Endothelial cell of umbilical vein (primary cell): ENCODE measurements at regions not wholly inside any gene's neighbourhood (a gene's known extent, or its start where the extent isn't known, plus 50 kb on each side); places are given as distances from the start of the nearest gene placed in this dataset.

Experiments used
- BruUV-seq: library from RNA; stranded (reverse); fragments of 400-500 nt; replicated peaks from 2 replicates; lab custom pipeline; 2021; lab: Mats Ljungman, UMichigan
- CTCF ChIA-PET: fragments of 300-600, 350-600 bp; sonication (Branson Sonifier 250); formaldehyde crosslinking; loops from one replicate; lab custom pipeline; 2021; ENCODE audit warnings: antibody characterized with exemption, inconsistent platforms; lab: Charles Lee
- POLR2A ChIA-PET: fragments of 300-600, 350-600 bp; sonication (Branson Sonifier 250); formaldehyde crosslinking; loops from one replicate; lab custom pipeline; 2021; ENCODE audit warnings: antibody characterized with exemption, inconsistent platforms; lab: Charles Lee
- DNase-seq: peaks from one replicate; pipeline ENCODE4 v3.0.0-alpha.2; 2011; ENCODE audit warnings: low read depth, low spot score
- FAIRE-seq: peaks from 2 replicates; lab custom pipeline; 2011; peaks lifted over from hg19 to GRCh38; lab: Jason Lieb, UNC
- H2AFZ ChIP-seq: 2 replicates; pipeline ENCODE4 v1.6.0; 2012; ENCODE audit warnings: low read depth, low read length, control low read depth, inconsistent platforms
- H3K27ac ChIP-seq: 2 replicates; pipeline ENCODE4 v1.5.1; 2011; ENCODE audit warnings: low read depth, mild to moderate bottlenecking, control low read depth, low read length, moderate library complexity; ENCODE audit not compliant: insufficient read depth
- H3K27me3 ChIP-seq, 2 experiments: 2 replicates each; pipeline versions ENCODE4 v1.6.0 to v1.6.1; 2011; ENCODE audit warnings: low read length in 2 of 2, mixed read lengths in 1 of 2; ENCODE audit not compliant: control insufficient read depth in 2 of 2, insufficient read depth in 2 of 2
- H3K36me3 ChIP-seq, 2 experiments: 2 replicates in 1 of 2; 3 replicates in 1 of 2; pipeline ENCODE4 v1.5.1; 2011; ENCODE audit warnings: low read length in 2 of 2, mild to moderate bottlenecking in 1 of 2, moderate library complexity in 1 of 2; ENCODE audit not compliant: control insufficient read depth in 2 of 2, insufficient read depth in 2 of 2; ENCODE audit errors: extremely low read depth in 1 of 2
- H3K4me1 ChIP-seq: 3 replicates; pipeline ENCODE4 v1.5.1; 2011; ENCODE audit warnings: mild to moderate bottlenecking, low read length; ENCODE audit not compliant: control insufficient read depth, insufficient read depth; ENCODE audit errors: extremely low read depth
- H3K4me2 ChIP-seq: 2 replicates; pipeline ENCODE4 v1.6.1; 2011; ENCODE audit warnings: low read length, control low read depth, mixed read lengths; ENCODE audit not compliant: insufficient read depth
- H3K4me3 ChIP-seq, 3 experiments: fragments of 200-600 bp in 1 of 3; sonication (generic), shearing (Covaris generic) in 1 of 3; replicated peaks in 1 of 3; 2 replicates each; pipeline ENCODE4 v1.5.1; 2011 to 2016; ENCODE audit warnings: control low read depth in 3 of 3, low read length in 3 of 3, mild to moderate bottlenecking in 2 of 3, inconsistent platforms in 1 of 3, low read depth in 1 of 3, moderate library complexity in 1 of 3; ENCODE audit not compliant: insufficient read depth in 1 of 3
- H3K79me2 ChIP-seq: 2 replicates; pipeline ENCODE4 v1.6.0; 2012; ENCODE audit warnings: low read length, inconsistent platforms; ENCODE audit not compliant: control insufficient read depth, insufficient read depth
- H3K9ac ChIP-seq: replicated peaks from 2 replicates; pipeline ENCODE3; 2011; ENCODE audit warnings: low read length, control low read depth; ENCODE audit not compliant: insufficient read depth; ENCODE audit errors: extremely low read depth
- H3K9me1 ChIP-seq: replicated peaks from 3 replicates; pipeline ENCODE4 v1.6.0; 2011; ENCODE audit warnings: mild to moderate bottlenecking, low read length; ENCODE audit not compliant: control insufficient read depth, insufficient read depth; ENCODE audit errors: extremely low read depth
- H3K9me3 ChIP-seq: replicated peaks from 2 replicates; pipeline ENCODE4 v1.5.1; 2012; ENCODE audit warnings: low read length, inconsistent platforms; ENCODE audit not compliant: control insufficient read depth, insufficient read depth
- H4K20me1 ChIP-seq: replicated peaks from 2 replicates; pipeline ENCODE3; 2011; ENCODE audit warnings: mild to moderate bottlenecking, low read length; ENCODE audit not compliant: control insufficient read depth, insufficient read depth; ENCODE audit errors: extremely low read depth
- EZH2 ChIP-seq: IDR thresholded peaks from 2 replicates; pipeline ENCODE4 v1.6.1; 2012; ENCODE audit warnings: borderline replicate concordance, low read depth, mild to moderate bottlenecking, moderate library complexity, low read length, inconsistent platforms; ENCODE audit not compliant: severe bottlenecking
- FOS ChIP-seq: IDR thresholded peaks from 2 replicates; pipeline ENCODE4 v1.6.1; 2011; ENCODE audit warnings: mild to moderate bottlenecking, low read length, moderate library complexity, borderline replicate concordance; ENCODE audit not compliant: insufficient read depth
- GATA2 ChIP-seq: IDR thresholded peaks from 2 replicates; pipeline ENCODE4 v1.7.0; 2011; ENCODE audit warnings: low read depth, mild to moderate bottlenecking, moderate library complexity, mixed read lengths, low read length; ENCODE audit not compliant: insufficient read length, insufficient read depth
- JUN ChIP-seq: IDR thresholded peaks from 2 replicates; pipeline ENCODE4 v1.6.1; 2011; ENCODE audit warnings: borderline replicate concordance, low read depth; ENCODE audit not compliant: insufficient read length, insufficient read depth
- MYC ChIP-seq: IDR thresholded peaks from one replicate; pipeline ENCODE4 v1.6.1; 2011; ENCODE audit warnings: mild to moderate bottlenecking, low read depth, low read length
- POLR2A ChIP-seq: IDR thresholded peaks from 2 replicates; pipeline ENCODE4 v1.6.1; 2012; ENCODE audit warnings: low read depth, mild to moderate bottlenecking, control low read depth, low read length
- POLR2AphosphoS5 ChIP-seq: IDR thresholded peaks from 2 replicates; pipeline ENCODE4 v1.6.1; 2012; ENCODE audit warnings: low read depth, mild to moderate bottlenecking, control low read depth, low read length, moderate library complexity; ENCODE audit not compliant: insufficient read depth
- dilution Hi-C: fragments of 300-500 bp; cut with MboI; formaldehyde crosslinking; loops from one replicate; pipeline ENCODE4 v1.15.0; 2019; ENCODE audit warnings: low sequenced_read_pairs; ENCODE audit not compliant: extremely low pct_ligation_motif_present
- intact Hi-C: fragments of 100-400 bp; cut with micrococcal nuclease; formaldehyde crosslinking; loops from one replicate; pipeline ENCODE4 v1.10.0; 2022
- TF ChIP-seq, protein P1 (sequence below), 2 donors: IDR thresholded peaks; 1 replicate in 1 of 2; 2 replicates in 1 of 2; pipeline ENCODE4 v1.5.1; 2011; ENCODE audit warnings: low read length in 2 of 2, mild to moderate bottlenecking in 2 of 2, moderate library complexity in 2 of 2, control low read depth in 1 of 2, inconsistent platforms in 1 of 2, low read depth in 1 of 2; ENCODE audit not compliant: insufficient read depth in 1 of 2; ENCODE audit errors: extremely low read depth in 1 of 2
- TF ChIP-seq, protein P2 (sequence below): IDR thresholded peaks from 2 replicates; pipeline ENCODE4 v1.6.1; 2011; ENCODE audit not compliant: insufficient read depth, insufficient read length

DNA sequence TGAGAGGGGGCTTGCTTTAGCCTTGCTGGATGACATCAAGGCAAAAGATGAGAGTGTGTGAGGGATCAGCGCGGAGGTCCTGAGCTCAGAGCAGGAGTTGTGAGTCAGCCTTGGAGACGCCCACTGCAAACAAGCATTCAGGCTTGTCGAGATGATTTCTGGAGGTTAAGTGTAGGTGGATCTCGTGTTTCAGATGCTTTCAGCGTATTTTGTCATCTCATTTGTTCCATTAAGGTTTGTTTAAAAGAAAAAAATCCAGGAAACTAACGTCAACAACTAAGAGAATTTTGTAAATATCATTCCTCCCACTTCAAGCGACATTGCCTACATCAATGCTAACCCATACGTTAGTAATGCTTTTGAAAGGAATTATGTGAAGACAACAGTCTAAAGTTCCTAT, 715.4 kb upstream of the NRP1 start:
- no peaks in the 10 kb centered on the region for H3K36me3 ChIP-seq
- H3K9me1 ChIP-seq = no peaks in the 10 kb centered on the region
- H2AFZ ChIP-seq = no peak overlapping the region
- H4K20me1 ChIP-seq = no peaks in the 10 kb centered on the region
- dilution Hi-C loops (no loop called here), intact Hi-C loops (no loop called here)
- DNase-seq (no peak), FAIRE-seq (no peak)
- H3K79me2 ChIP-seq = no peaks in the 10 kb centered on the region
- H3K27ac ChIP-seq = no peak overlapping the region
- no TSS peak for BruUV-seq
- no peaks in the 10 kb centered on the region for H3K4me1 ChIP-seq
- no peak overlapping the region for H3K4me2 ChIP-seq
- no peak overlapping the region for H3K9ac ChIP-seq
- CTCF ChIA-PET = no interaction called here
- no peak for TF ChIP-seq GATA2
- no peak for TF ChIP-seq JUN
- no peak for TF ChIP-seq EZH2
- no peak for TF ChIP-seq POLR2AphosphoS5
- TF ChIP-seq POLR2A = no peak
- no peak for TF ChIP-seq FOS
- no peak for TF ChIP-seq MYC
- TF ChIP-seq, protein P1, sequence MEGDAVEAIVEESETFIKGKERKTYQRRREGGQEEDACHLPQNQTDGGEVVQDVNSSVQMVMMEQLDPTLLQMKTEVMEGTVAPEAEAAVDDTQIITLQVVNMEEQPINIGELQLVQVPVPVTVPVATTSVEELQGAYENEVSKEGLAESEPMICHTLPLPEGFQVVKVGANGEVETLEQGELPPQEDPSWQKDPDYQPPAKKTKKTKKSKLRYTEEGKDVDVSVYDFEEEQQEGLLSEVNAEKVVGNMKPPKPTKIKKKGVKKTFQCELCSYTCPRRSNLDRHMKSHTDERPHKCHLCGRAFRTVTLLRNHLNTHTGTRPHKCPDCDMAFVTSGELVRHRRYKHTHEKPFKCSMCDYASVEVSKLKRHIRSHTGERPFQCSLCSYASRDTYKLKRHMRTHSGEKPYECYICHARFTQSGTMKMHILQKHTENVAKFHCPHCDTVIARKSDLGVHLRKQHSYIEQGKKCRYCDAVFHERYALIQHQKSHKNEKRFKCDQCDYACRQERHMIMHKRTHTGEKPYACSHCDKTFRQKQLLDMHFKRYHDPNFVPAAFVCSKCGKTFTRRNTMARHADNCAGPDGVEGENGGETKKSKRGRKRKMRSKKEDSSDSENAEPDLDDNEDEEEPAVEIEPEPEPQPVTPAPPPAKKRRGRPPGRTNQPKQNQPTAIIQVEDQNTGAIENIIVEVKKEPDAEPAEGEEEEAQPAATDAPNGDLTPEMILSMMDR (IDR thresholded peaks at IDR 0.05; ENCODE audit: extremely low read depth in 1 of 2, insufficient read depth in 1 of 2, low read depth in 1 of 2, low read length in 2 of 2) = no peak
- TF ChIP-seq, protein P2, sequence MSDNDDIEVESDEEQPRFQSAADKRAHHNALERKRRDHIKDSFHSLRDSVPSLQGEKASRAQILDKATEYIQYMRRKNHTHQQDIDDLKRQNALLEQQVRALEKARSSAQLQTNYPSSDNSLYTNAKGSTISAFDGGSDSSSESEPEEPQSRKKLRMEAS = no peak
- no peaks in the 10 kb centered on the region for H3K9me3 ChIP-seq
- H3K4me3 ChIP-seq = no peak overlapping the region
- POLR2A ChIA-PET = no interaction called here
- H3K27me3 ChIP-seq = peaks cover 5 to 11% of the 10 kb centered on the region in 2 experiments
